Muscle of leg (tissue), 3 donors: ENCODE measurements at regions not wholly inside any gene's neighbourhood (a gene's known extent, or its start where the extent isn't known, plus 50 kb on each side); places are given as distances from the start of the nearest gene placed in this dataset.
"Not testable (repeated sequence)": the region's sequence is repeated elsewhere in the genome, so short reads cannot be mapped to it uniquely, and the experiment has no call there.

Experiments used
- DNase-seq: peaks from one replicate; pipeline ENCODE4 v3.0.0; 2013
- H3K27ac ChIP-seq: one replicate; pipeline ENCODE4 v1.5.1; 2013; ENCODE audit warnings: mild to moderate bottlenecking, low read length, control low read depth
- H3K27me3 ChIP-seq: one replicate; pipeline ENCODE4 v1.6.1; 2013; ENCODE audit warnings: low read length; ENCODE audit not compliant: control insufficient read depth, insufficient read depth
- H3K36me3 ChIP-seq: one replicate; pipeline ENCODE4 v1.6.1; 2013; ENCODE audit warnings: low read length; ENCODE audit not compliant: control insufficient read depth, insufficient read depth
- H3K4me1 ChIP-seq: one replicate; pipeline ENCODE4 v1.6.1; 2013; ENCODE audit warnings: low read length; ENCODE audit not compliant: control insufficient read depth, insufficient read depth
- H3K4me3 ChIP-seq: one replicate; pipeline ENCODE4 v1.5.1; 2013; ENCODE audit warnings: low read length, control low read depth
- H3K9me3 ChIP-seq: replicated peaks from 2 replicates; pipeline ENCODE4 v1.6.1; 2013; ENCODE audit warnings: low read depth, low read length; ENCODE audit not compliant: control insufficient read depth
- WGBS: methylation state at CpG from one replicate; pipeline ENCODE4 v1.1.5; 2013; ENCODE audit warnings: missing lambda C conversion rate; ENCODE audit not compliant: insufficient coverage; 5-methylcytosine and 5-hydroxymethylcytosine counted together

- WGBS, result no CpG with 5 or more reads among the region's 1 CpG
Measured at GRCh38 chr3:10726787-10727186, 89.2 kb upstream of the SLC6A11 start.

DNA sequence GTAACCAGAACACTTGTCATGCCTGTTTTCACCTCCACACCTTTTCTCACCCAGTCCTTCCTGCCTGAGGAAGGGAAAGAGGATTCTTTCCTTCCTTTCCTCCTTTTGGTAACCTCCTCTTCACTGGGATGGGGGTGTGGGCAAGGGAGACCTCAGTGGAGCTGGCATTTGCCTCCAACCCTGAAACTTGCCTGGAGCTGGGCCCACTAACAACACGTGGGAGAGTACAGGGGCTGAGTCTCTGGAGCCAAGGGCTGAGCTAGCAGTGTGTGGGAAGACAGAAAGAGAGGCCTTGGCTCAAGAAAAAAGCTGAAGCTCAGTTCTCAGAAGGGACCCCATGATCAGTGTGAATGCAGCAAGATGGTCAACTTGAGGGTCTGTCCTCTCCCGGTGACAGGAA is 86.6 kb upstream of the SLC6A11 start:
- H3K4me3 ChIP-seq, result no peak overlapping the region
- H3K27ac ChIP-seq, result no peak overlapping the region
- WGBS, result 50% methylated on average over 1 of the region's 2 CpGs
- no peaks in the 10 kb centered on the region for H3K36me3 ChIP-seq
- DNase-seq, result no peak
- H3K27me3 ChIP-seq, result no peaks in the 10 kb centered on the region
- peaks cover 10% of the 10 kb centered on the region for H3K9me3 ChIP-seq
- no peaks in the 10 kb centered on the region for H3K4me1 ChIP-seq

More at GRCh38 chr3:10726787-10727186, 89.2 kb upstream of the SLC6A11 start:
- no peaks in the 10 kb centered on the region for H3K36me3 ChIP-seq
- H3K4me3 ChIP-seq, result no peak overlapping the region
- H3K27ac ChIP-seq, result no peak overlapping the region
- no peaks in the 10 kb centered on the region for H3K4me1 ChIP-seq
- H3K9me3 ChIP-seq, result no peaks in the 10 kb centered on the region
- no peak for DNase-seq
- H3K27me3 ChIP-seq, result peaks cover 2% of the 10 kb centered on the region

GRCh38 chr3:10732292-10732691 is 83.7 kb upstream of the SLC6A11 start:
- Histone ChIP-seq H3K9me3 (peaks cover 10% of the 10 kb centered on the region), H3K4me1 (no peaks in the 10 kb centered on the region), H3K27ac (no peak overlapping the region), H3K36me3 (no peaks in the 10 kb centered on the region), H3K27me3 (no peaks in the 10 kb centered on the region), H3K4me3 (no peak overlapping the region)
- DNase-seq, result no peak

DNA sequence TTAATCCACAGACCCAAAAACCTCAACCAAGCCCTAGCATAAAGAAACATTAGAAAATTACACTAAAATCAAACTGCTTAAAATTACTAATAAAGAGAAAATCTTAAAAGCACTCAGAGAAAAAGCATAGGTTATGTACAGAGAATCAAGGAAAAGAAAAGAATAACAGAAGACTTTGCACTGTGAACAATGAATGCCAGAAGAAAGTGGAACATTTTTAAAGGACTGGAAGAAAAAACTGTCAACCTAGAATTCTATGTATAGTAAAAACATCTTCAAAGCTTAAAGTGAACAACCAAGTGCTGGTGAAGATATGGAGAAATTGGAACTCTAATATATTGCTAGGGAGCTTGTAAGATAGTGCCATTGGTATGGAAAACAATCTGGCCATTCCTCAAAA is 82.7 kb upstream of the SLC6A11 start:
- H3K4me1 ChIP-seq, result no peaks in the 10 kb centered on the region
- H3K9me3 ChIP-seq, result peaks cover 10% of the 10 kb centered on the region
- DNase-seq, result no peak
- H3K27me3 ChIP-seq, result peaks cover 8% of the 10 kb centered on the region
- H3K4me3 ChIP-seq, result no peak overlapping the region
- no peak overlapping the region for H3K27ac ChIP-seq
- no peaks in the 10 kb centered on the region for H3K36me3 ChIP-seq

DNA sequence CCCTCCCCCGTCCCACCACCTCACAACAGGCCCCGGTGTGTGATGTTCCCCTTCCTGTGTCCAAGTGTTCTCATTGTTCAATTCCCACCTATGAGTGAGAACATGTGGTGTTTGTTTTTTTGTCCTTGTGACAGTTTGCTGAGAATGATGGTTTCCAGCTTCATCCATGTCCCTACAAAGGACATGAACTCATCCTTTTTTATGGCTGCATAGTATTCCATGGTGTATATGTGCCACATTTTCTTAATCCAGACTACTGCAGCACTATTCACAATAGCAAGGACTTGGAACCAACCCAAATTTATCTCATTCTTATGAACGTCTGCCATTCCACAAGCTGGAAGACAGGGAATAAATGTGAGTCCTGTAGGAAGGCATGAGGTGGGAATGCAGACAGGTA is 79.6 kb upstream of the SLC6A11 start:
- H3K4me1 ChIP-seq, DNase-seq, H3K4me3 ChIP-seq, H3K36me3 ChIP-seq, H3K27ac ChIP-seq: not testable (repeated sequence)
- peaks cover 18% of the 10 kb centered on the region for H3K27me3 ChIP-seq
- peaks cover 10% of the 10 kb centered on the region for H3K9me3 ChIP-seq
- WGBS, result no CpG with 5 or more reads among the region's 3 CpGs

- WGBS, result 94% methylated on average over 3 of the region's 7 CpGs
- Histone ChIP-seq H3K9me3 (peaks cover 4% of the 10 kb centered on the region), H3K4me3 (no peak overlapping the region), H3K27me3 (peaks cover 18% of the 10 kb centered on the region), H3K36me3 (no peaks in the 10 kb centered on the region), H3K4me1 (no peaks in the 10 kb centered on the region), H3K27ac (no peak overlapping the region)
- DNase-seq, result no peak
Measured at GRCh38 chr3:10737785-10738184, 78.2 kb upstream of the SLC6A11 start.

DNA sequence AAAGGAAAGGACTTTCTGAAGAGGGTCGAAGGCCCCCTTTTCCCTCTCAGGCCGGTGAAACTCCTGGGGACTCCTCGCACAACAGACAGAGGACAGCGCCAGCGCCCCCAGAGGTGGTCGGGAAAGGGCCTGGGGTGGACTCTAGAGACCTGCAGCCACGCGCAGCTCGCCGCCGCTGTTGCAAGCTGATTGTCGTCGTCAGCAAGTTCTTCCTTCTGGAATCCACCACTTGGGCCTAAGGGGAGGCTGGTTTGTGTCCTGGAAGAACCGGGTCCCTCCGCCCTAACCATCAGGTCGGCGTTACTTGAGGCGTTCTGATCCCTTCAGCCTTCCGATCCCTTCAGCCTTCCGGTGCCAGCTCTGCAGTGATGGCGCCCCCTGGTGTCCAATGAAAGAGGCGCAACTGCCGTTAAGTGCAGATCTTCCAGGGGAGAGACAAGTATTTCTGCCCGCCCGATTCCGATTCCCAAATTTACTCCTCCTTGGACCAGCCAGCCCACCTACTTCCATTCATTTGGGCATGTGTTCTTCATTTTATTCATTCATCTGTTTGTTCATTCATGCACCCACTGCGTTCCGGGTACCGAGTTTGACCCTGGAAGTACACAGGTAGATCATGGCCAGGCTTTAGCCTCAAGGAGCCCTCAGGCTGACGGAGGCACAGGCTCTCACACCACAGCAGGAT is 77.2 kb upstream of the SLC6A11 start:
- Histone ChIP-seq H3K4me3 (peak overlapping the region; percentile 18), H3K27ac (no peak overlapping the region), H3K4me1 (no peaks in the 10 kb centered on the region), H3K27me3 (peaks cover 18% of the 10 kb centered on the region), H3K36me3 (no peaks in the 10 kb centered on the region), H3K9me3 (no peaks in the 10 kb centered on the region)
- 6% methylated on average over 25 of the region's 30 CpGs for WGBS
- DNase-seq, result peak; percentile 66

GRCh38 chr3:10740954-10741353 is 75.1 kb upstream of the SLC6A11 start:
- no peak overlapping the region for H3K4me3 ChIP-seq
- no peak for DNase-seq
- peaks cover 18% of the 10 kb centered on the region for H3K27me3 ChIP-seq
- H3K27ac ChIP-seq, result no peak overlapping the region
- 59% methylated on average over 3 of the region's 4 CpGs for WGBS
- no peaks in the 10 kb centered on the region for H3K4me1 ChIP-seq
- no peaks in the 10 kb centered on the region for H3K9me3 ChIP-seq
- no peaks in the 10 kb centered on the region for H3K36me3 ChIP-seq

- Histone ChIP-seq H3K27ac (no peak overlapping the region), H3K4me1 (no peaks in the 10 kb centered on the region), H3K27me3 (peaks cover 18% of the 10 kb centered on the region), H3K4me3 (no peak overlapping the region), H3K9me3 (no peaks in the 10 kb centered on the region), H3K36me3 (no peaks in the 10 kb centered on the region)
- no peak for DNase-seq
- 64% methylated on average over 9 of the region's 10 CpGs for WGBS
Measured at GRCh38 chr3:10741891-10742671, 73.9 kb upstream of the SLC6A11 start.

- H3K9me3 ChIP-seq, result no peaks in the 10 kb centered on the region
- no peak overlapping the region for H3K4me3 ChIP-seq
- WGBS, result 85% methylated on average over 10 of the region's 12 CpGs
- no peak for DNase-seq
- no peaks in the 10 kb centered on the region for H3K36me3 ChIP-seq
- no peak overlapping the region for H3K27ac ChIP-seq
- peaks cover 8% of the 10 kb centered on the region for H3K27me3 ChIP-seq
- no peaks in the 10 kb centered on the region for H3K4me1 ChIP-seq
Measured at GRCh38 chr3:10743366-10744097, 72.5 kb upstream of the SLC6A11 start.
